DND-41 (cell line): ENCODE measurements at regions not wholly inside any gene's neighbourhood (a gene's known extent, or its start where the extent isn't known, plus 50 kb on each side); places are given as distances from the start of the nearest gene placed in this dataset.

Experiments used
- ATAC-seq: fragments of 200-7000 bp; cut with Tn5 transposase; 3 replicates; pipeline ENCODE4 v1.9.1; 2021; ENCODE audit warnings: low read depth; ENCODE audit not compliant: insufficient read depth
- DNase-seq: peaks from one replicate; pipeline ENCODE4 v3.0.0-alpha.2; 2020
- H2AFZ ChIP-seq: 2 replicates; pipeline ENCODE4 v1.6.0; 2012; ENCODE audit warnings: low read depth, low read length
- H3K27ac ChIP-seq: 2 replicates; pipeline ENCODE4 v1.5.1; 2012; ENCODE audit warnings: low read length, inconsistent platforms
- H3K27me3 ChIP-seq: fragments of 200-600 bp; sonication (generic); 2 replicates; pipeline ENCODE4 v1.6.0; 2012; ENCODE audit warnings: low read length, mild to moderate bottlenecking, inconsistent platforms; ENCODE audit not compliant: insufficient read depth, poor library complexity
- H3K36me3 ChIP-seq: 2 replicates; pipeline ENCODE4 v1.5.1; 2012; ENCODE audit warnings: low read length, inconsistent platforms; ENCODE audit not compliant: insufficient read depth
- H3K4me1 ChIP-seq: 2 replicates; pipeline ENCODE4 v1.5.1; 2012; ENCODE audit warnings: mild to moderate bottlenecking, low read length; ENCODE audit not compliant: insufficient read depth
- H3K4me2 ChIP-seq: 2 replicates; pipeline ENCODE4 v1.6.0; 2012; ENCODE audit warnings: mild to moderate bottlenecking, moderate library complexity, low read length, inconsistent platforms; ENCODE audit not compliant: insufficient read depth
- H3K4me3 ChIP-seq, 2 experiments: fragments of 200-600 bp in 1 of 2; shearing (Covaris generic) in 1 of 2; 2 replicates each; pipeline ENCODE4 v1.5.1; 2012 to 2016; ENCODE audit warnings: inconsistent platforms in 2 of 2, low read length in 2 of 2, mild to moderate bottlenecking in 2 of 2, low read depth in 1 of 2, moderate library complexity in 1 of 2
- H3K79me2 ChIP-seq: 2 replicates; pipeline ENCODE4 v1.6.0; 2012; ENCODE audit warnings: low read length, inconsistent platforms; ENCODE audit not compliant: insufficient read depth
- H3K9ac ChIP-seq: 2 replicates; pipeline ENCODE4 v1.6.0; 2012; ENCODE audit warnings: low read depth, mild to moderate bottlenecking, inconsistent platforms, low read length, moderate library complexity
- H3K9me3 ChIP-seq: 2 replicates; pipeline ENCODE4 v1.5.1; 2012; ENCODE audit warnings: low read length, moderate library complexity, mild to moderate bottlenecking, inconsistent platforms; ENCODE audit not compliant: insufficient read depth, severe bottlenecking
- H4K20me1 ChIP-seq: 2 replicates; pipeline ENCODE4 v1.6.0; 2012; ENCODE audit warnings: low read length; ENCODE audit not compliant: insufficient read depth
- EZH2 ChIP-seq: IDR thresholded peaks from 3 replicates; pipeline ENCODE4 v1.6.1; 2012; ENCODE audit warnings: borderline replicate concordance, low read depth, mild to moderate bottlenecking, moderate library complexity, low read length, inconsistent platforms; ENCODE audit not compliant: severe bottlenecking
- TF ChIP-seq, protein P1 (sequence below): IDR thresholded peaks from 2 replicates; pipeline ENCODE4 v1.5.1; 2012; ENCODE audit warnings: borderline replicate concordance, low read length, moderate library complexity, mild to moderate bottlenecking; ENCODE audit not compliant: poor library complexity, severe bottlenecking; ENCODE audit errors: extremely low read depth

- no peaks in the 10 kb centered on the region for H3K4me1 ChIP-seq
- no peaks in the 10 kb centered on the region for H4K20me1 ChIP-seq
- no peak overlapping the region for H3K4me3 ChIP-seq
- no peak overlapping the region for H3K9ac ChIP-seq
- ATAC-seq (no peak), DNase-seq (no peak)
- TF ChIP-seq EZH2, result no peak
- TF ChIP-seq, protein P1, sequence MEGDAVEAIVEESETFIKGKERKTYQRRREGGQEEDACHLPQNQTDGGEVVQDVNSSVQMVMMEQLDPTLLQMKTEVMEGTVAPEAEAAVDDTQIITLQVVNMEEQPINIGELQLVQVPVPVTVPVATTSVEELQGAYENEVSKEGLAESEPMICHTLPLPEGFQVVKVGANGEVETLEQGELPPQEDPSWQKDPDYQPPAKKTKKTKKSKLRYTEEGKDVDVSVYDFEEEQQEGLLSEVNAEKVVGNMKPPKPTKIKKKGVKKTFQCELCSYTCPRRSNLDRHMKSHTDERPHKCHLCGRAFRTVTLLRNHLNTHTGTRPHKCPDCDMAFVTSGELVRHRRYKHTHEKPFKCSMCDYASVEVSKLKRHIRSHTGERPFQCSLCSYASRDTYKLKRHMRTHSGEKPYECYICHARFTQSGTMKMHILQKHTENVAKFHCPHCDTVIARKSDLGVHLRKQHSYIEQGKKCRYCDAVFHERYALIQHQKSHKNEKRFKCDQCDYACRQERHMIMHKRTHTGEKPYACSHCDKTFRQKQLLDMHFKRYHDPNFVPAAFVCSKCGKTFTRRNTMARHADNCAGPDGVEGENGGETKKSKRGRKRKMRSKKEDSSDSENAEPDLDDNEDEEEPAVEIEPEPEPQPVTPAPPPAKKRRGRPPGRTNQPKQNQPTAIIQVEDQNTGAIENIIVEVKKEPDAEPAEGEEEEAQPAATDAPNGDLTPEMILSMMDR, result no peak
- no peak overlapping the region for H2AFZ ChIP-seq
- no peak overlapping the region for H3K4me2 ChIP-seq
- no peaks in the 10 kb centered on the region for H3K36me3 ChIP-seq
- H3K79me2 ChIP-seq, result no peaks in the 10 kb centered on the region
- H3K27ac ChIP-seq, result no peak overlapping the region
- H3K27me3 ChIP-seq, result no peaks in the 10 kb centered on the region
- H3K9me3 ChIP-seq, result no peaks in the 10 kb centered on the region
These were observed 262.2 kb downstream of the WDR11 start for GRCh38 chr10:121113385-121113696.

- Histone ChIP-seq H3K4me3 (no peak overlapping the region), H3K27ac (no peak overlapping the region), H3K9ac (no peak overlapping the region), H3K4me2 (no peak overlapping the region), H4K20me1 (no peaks in the 10 kb centered on the region), H3K4me1 (no peaks in the 10 kb centered on the region), H3K79me2 (no peaks in the 10 kb centered on the region), H3K27me3 (no peaks in the 10 kb centered on the region), H3K9me3 (no peaks in the 10 kb centered on the region), H3K36me3 (no peaks in the 10 kb centered on the region), H2AFZ (no peak overlapping the region)
- TF ChIP-seq, protein P1, result no peak
- no peak for TF ChIP-seq EZH2
- no peak for ATAC-seq
- no peak for DNase-seq
These were observed 262.7 kb downstream of the WDR11 start for GRCh38 chr10:121113911-121114310.

GRCh38 chr10:121115154-121115553 is 264.0 kb downstream of the WDR11 start:
- H3K9me3 ChIP-seq, result no peaks in the 10 kb centered on the region
- no peaks in the 10 kb centered on the region for H3K36me3 ChIP-seq
- H3K27ac ChIP-seq, result no peak overlapping the region
- DNase-seq, result no peak
- H3K9ac ChIP-seq, result no peak overlapping the region
- ATAC-seq, result no peak
- no peak overlapping the region for H3K4me3 ChIP-seq
- no peaks in the 10 kb centered on the region for H3K4me1 ChIP-seq
- no peak overlapping the region for H3K4me2 ChIP-seq
- H2AFZ ChIP-seq, result no peak overlapping the region
- H4K20me1 ChIP-seq, result no peaks in the 10 kb centered on the region
- no peak for TF ChIP-seq EZH2
- TF ChIP-seq, protein P1, result no peak
- H3K79me2 ChIP-seq, result no peaks in the 10 kb centered on the region
- H3K27me3 ChIP-seq, result no peaks in the 10 kb centered on the region

GRCh38 chr10:121121462-121121861 is 270.3 kb downstream of the WDR11 start:
- TF ChIP-seq, protein P1, result no peak
- no peak for TF ChIP-seq EZH2
- Histone ChIP-seq H3K79me2 (no peaks in the 10 kb centered on the region), H3K9ac (no peak overlapping the region), H2AFZ (no peak overlapping the region), H3K27ac (no peak overlapping the region), H3K27me3 (no peaks in the 10 kb centered on the region), H3K4me3 (no peak overlapping the region), H4K20me1 (no peaks in the 10 kb centered on the region), H3K9me3 (no peaks in the 10 kb centered on the region), H3K4me1 (no peaks in the 10 kb centered on the region), H3K36me3 (no peaks in the 10 kb centered on the region), H3K4me2 (no peak overlapping the region)
- DNase-seq, result no peak
- ATAC-seq, result no peak
